NT2/D1 (cell line): ENCODE measurements at regions not wholly inside any gene's neighbourhood (a gene's known extent, or its start where the extent isn't known, plus 50 kb on each side); places are given as distances from the start of the nearest gene placed in this dataset.

Experiments
- DNase-seq: peaks from one replicate; pipeline ENCODE4 v3.0.0-alpha.2; 2011; ENCODE audit warnings: low read depth, low spot score
- H3K27me3 ChIP-seq: 2 replicates; pipeline ENCODE4 v1.6.0; 2011; ENCODE audit warnings: mild to moderate bottlenecking; ENCODE audit not compliant: insufficient read length, insufficient read depth
- H3K36me3 ChIP-seq: 2 replicates; pipeline ENCODE4 v1.6.1; 2011; ENCODE audit warnings: mild to moderate bottlenecking, low read length, mixed read lengths; ENCODE audit not compliant: insufficient read depth, insufficient read length
- H3K4me1 ChIP-seq: 2 replicates; pipeline ENCODE4 v1.5.1; 2011; ENCODE audit not compliant: insufficient read depth, insufficient read length
- H3K4me3 ChIP-seq: 2 replicates; pipeline ENCODE4 v1.5.1; 2011; ENCODE audit warnings: low read depth; ENCODE audit not compliant: insufficient read length
- H3K9ac ChIP-seq: 2 replicates; pipeline ENCODE4 v1.6.0; 2011; ENCODE audit warnings: low read depth; ENCODE audit not compliant: insufficient read length
- H3K9me3 ChIP-seq: 2 replicates; pipeline ENCODE4 v1.5.1; 2011; ENCODE audit warnings: mild to moderate bottlenecking, low read length; ENCODE audit not compliant: insufficient read depth
- SUZ12 ChIP-seq: IDR thresholded peaks from 2 replicates; pipeline ENCODE4 v1.6.1; 2011; ENCODE audit not compliant: insufficient read length, insufficient read depth; ENCODE audit errors: extremely low read depth
- YY1 ChIP-seq: IDR thresholded peaks from 2 replicates; pipeline ENCODE4 v1.6.1; 2011; ENCODE audit not compliant: insufficient read length, insufficient read depth
- ZNF274 ChIP-seq: IDR thresholded peaks from 2 replicates; pipeline ENCODE4 v1.6.1; 2011; ENCODE audit warnings: mild to moderate bottlenecking, low read depth, low read length

DNA sequence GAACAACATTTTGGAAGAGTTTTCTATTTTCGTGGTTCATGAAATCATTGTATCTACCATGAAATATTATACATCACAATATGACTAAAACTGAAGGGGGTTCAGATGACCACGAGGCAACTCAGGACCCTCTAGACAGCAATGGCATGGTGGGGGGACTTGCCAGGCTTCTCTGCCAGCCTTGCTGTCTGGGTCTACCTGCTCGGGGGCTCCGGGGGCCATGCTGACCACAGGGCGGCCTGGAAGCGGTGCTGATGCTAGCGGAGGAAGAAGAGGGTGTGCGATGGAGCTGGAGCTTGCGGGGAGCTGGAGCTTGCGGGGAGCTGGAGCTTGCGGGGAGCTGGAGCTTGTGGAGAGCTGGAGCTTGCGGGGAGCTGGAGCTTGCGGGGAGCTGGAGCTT is 89.2 kb upstream of the IRX4 start:
- H3K9ac ChIP-seq: no peak overlapping the region
- H3K4me1 ChIP-seq: peaks cover 2% of the 10 kb centered on the region
- H3K36me3 ChIP-seq: no peaks in the 10 kb centered on the region
- peaks cover 4% of the 10 kb centered on the region for H3K27me3 ChIP-seq
- DNase-seq: no peak
- TF ChIP-seq SUZ12 (no peak), YY1 (no peak), ZNF274 (no peak)
- H3K4me3 ChIP-seq: no peak overlapping the region
- no peaks in the 10 kb centered on the region for H3K9me3 ChIP-seq

DNA sequence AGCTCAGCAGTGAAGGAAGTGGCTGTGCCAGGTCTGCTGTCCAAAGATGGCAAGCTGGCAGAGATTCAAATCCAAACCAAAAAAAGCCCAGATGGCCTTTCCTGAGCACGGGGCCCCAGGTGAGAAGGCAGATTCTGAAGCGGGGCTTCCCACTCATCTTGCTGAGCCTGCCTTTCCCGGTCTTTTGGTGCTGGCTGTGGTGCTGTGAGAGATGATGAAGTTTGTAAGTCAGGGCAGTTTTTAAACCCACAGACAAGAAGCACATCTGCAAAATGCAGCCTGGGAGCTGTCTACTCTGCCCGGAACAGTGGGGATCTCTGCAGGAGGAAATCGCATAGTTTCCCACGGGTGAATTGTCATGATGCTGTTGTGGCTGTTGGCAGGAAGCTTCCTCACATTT is 85.0 kb upstream of the IRX4 start:
- Histone ChIP-seq H3K36me3 (no peaks in the 10 kb centered on the region), H3K9ac (no peak overlapping the region), H3K4me1 (peaks cover 3% of the 10 kb centered on the region), H3K27me3 (peaks cover 2% of the 10 kb centered on the region), H3K4me3 (no peak overlapping the region), H3K9me3 (no peaks in the 10 kb centered on the region)
- no peak for DNase-seq
- no peak for TF ChIP-seq SUZ12
- no peak for TF ChIP-seq YY1
- no peak for TF ChIP-seq ZNF274

DNA sequence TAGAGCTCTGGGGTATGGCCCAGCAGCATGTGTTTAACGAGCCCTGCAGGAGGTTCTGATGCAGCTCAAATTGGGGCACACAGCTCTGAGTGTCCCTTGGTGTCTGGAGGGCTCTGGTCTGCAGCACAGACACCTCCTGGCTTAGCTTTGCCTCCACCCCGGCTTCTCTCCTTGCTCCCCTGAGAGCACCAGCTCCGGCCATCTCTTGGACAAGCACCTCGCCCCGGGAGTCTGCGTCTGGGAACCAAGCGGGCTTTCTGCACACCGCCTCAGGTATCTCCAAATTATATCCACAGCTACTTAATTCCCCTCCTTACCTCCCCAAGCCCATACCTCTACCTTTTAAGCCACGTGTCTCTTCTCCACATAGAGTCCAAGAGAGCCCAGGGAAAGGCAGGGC is 83.7 kb upstream of the IRX4 start:
- Histone ChIP-seq H3K9me3 (no peaks in the 10 kb centered on the region), H3K36me3 (no peaks in the 10 kb centered on the region), H3K4me3 (no peak overlapping the region), H3K4me1 (peaks cover 3% of the 10 kb centered on the region), H3K9ac (no peak overlapping the region), H3K27me3 (no peaks in the 10 kb centered on the region)
- DNase-seq: no peak
- TF ChIP-seq ZNF274: no peak
- TF ChIP-seq YY1: no peak
- no peak for TF ChIP-seq SUZ12

DNA sequence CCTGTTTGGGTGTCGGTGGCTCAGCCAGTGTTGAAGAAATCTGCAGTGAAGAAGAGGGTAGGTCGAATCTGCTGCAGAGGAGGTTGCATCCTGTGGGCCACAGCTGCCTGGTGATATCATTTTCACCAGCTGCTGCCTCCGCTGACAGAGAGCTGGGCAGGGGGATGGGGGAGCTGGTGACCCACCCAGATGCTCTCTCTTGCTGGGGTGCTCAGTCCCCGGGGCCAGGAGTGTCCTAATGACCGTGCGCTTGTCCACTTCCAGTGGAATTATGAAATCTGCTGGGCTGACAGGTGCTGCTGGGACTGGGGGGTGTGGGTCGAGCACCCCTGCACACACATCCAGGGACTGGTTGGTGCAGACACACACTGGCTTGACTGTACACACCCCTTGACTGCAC is 83.2 kb upstream of the IRX4 start:
- no peaks in the 10 kb centered on the region for H3K27me3 ChIP-seq
- H3K4me3 ChIP-seq: no peak overlapping the region
- H3K9me3 ChIP-seq: no peaks in the 10 kb centered on the region
- no peaks in the 10 kb centered on the region for H3K36me3 ChIP-seq
- no peak overlapping the region for H3K9ac ChIP-seq
- TF ChIP-seq SUZ12 (no peak), YY1 (no peak), ZNF274 (no peak)
- H3K4me1 ChIP-seq: peaks cover 3% of the 10 kb centered on the region
- DNase-seq: no peak

DNA sequence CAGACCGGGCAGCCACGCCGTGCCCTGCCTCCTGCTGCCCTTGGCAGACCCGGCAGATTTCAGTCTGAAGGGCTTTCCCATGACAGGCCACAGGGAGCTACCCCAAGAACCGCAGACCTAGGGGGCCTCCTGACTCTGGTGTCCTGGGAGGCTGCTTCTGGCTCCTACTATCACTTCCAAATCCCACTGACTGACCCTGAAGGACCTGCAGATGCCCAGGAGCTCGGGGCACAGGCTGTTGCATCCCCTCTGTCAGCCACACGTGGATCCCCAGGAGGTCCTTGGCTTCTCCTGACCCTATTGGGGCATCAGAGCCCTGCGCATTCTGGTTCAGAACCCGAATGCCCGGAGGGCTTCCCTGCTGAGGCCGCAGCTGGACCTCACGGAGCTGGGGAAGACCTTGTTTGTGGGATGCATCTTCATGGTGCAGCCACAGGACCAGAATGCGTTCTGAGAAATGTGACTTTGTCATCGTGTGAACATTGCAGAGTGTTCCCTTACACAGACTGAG is 81.3 kb upstream of the IRX4 start:
- H3K9ac ChIP-seq: no peak overlapping the region
- H3K36me3 ChIP-seq: peaks cover 3% of the 10 kb centered on the region
- peaks cover 3% of the 10 kb centered on the region for H3K4me1 ChIP-seq
- no peak for TF ChIP-seq YY1
- TF ChIP-seq SUZ12: no peak
- TF ChIP-seq ZNF274: no peak
- H3K4me3 ChIP-seq: no peak overlapping the region
- no peaks in the 10 kb centered on the region for H3K9me3 ChIP-seq
- DNase-seq: no peak
- H3K27me3 ChIP-seq: no peaks in the 10 kb centered on the region

DNA sequence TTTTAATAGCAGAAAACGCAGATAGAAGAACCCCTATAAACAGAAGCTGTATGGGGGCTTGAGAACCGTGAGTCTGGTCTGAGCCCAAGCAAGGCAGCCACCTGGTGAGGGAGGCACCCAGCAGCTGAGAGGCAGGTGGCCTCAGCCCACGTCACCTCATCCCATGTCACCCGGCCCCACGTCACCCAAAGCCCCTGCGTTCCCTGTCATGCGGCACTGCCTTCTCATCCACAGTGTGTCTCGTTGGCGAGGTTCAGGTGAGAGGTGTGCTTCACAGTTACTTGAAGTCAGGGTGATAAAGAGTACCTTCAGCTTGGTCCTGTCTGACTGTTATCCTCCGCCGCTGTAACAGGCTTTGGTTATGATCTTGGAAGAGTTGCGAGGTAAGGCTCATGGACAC is 80.6 kb upstream of the IRX4 start:
- peaks cover 3% of the 10 kb centered on the region for H3K4me1 ChIP-seq
- no peaks in the 10 kb centered on the region for H3K9me3 ChIP-seq
- no peak overlapping the region for H3K4me3 ChIP-seq
- DNase-seq: no peak
- H3K36me3 ChIP-seq: peaks cover 3% of the 10 kb centered on the region
- no peak for TF ChIP-seq YY1
- no peak for TF ChIP-seq ZNF274
- no peak for TF ChIP-seq SUZ12
- H3K27me3 ChIP-seq: no peaks in the 10 kb centered on the region
- no peak overlapping the region for H3K9ac ChIP-seq

DNA sequence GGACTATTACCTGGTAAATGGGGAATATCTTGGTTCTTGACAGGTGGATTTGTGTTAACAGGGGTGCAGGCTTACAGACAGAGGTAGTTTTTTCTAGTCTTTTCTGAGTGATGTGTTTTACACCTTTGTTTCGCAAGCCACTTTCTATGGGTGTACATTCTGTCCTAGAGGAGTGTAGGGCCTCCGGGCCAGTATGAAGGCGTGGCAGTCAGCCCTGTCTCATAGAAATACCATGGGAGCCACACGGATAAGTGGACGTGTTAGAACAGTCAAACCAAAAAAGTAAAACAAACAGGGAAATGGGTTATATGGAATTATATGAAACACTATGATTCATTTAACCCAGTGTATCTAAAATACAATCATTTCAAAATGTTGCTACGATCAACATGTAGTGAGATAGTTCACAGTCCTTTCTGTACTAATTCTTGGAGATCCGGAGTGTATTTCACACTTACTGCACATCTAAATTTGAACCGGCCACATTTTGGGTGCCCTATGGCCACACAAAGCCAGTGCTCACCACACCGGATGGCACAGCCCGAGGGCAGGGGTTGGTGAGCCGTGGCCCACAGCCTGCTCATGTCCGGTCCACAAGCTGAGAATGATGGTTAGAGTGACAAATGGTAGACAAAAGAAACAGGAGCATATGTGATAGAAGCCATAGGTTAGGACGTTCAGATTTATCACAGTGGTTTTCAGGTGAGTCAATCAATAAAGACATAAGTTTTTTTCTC is 80.1 kb upstream of the IRX4 start:
- TF ChIP-seq SUZ12 (no peak), ZNF274 (no peak), YY1 (no peak)
- H3K9ac ChIP-seq: no peak overlapping the region
- no peak for DNase-seq
- peaks cover 3% of the 10 kb centered on the region for H3K4me1 ChIP-seq
- H3K9me3 ChIP-seq: no peaks in the 10 kb centered on the region
- peaks cover 3% of the 10 kb centered on the region for H3K36me3 ChIP-seq
- no peaks in the 10 kb centered on the region for H3K27me3 ChIP-seq
- H3K4me3 ChIP-seq: no peak overlapping the region
